HCT116 (cell line): ENCODE measurements at regions not wholly inside any gene's neighbourhood (a gene's known extent, or its start where the extent isn't known, plus 50 kb on each side); places are given as distances from the start of the nearest gene placed in this dataset.

Experiments used
- ATAC-seq: fragments of 200-7000 bp; cut with Tn5 transposase; 2 replicates; pipeline ENCODE4 v1.9.1; 2020; ENCODE audit warnings: mild to moderate bottlenecking, moderate library complexity
- BruUV-seq: library from RNA; stranded (reverse); fragments of 400-500 nt; replicated peaks from 2 replicates; lab custom pipeline; 2021; lab: Mats Ljungman, UMichigan
- CTCF ChIA-PET: fragments of 300-600 bp; sonication (Branson Sonifier 250); formaldehyde crosslinking; loops from one replicate; lab custom pipeline; 2021; ENCODE audit warnings: antibody characterized with exemption; lab: Charles Lee
- POLR2A ChIA-PET: fragments of 300-600, 350-600 bp; sonication (Branson Sonifier 250); formaldehyde crosslinking; loops from one replicate; lab custom pipeline; 2021; ENCODE audit warnings: antibody characterized with exemption; lab: Charles Lee
- RAD21 ChIA-PET, 2 experiments: fragments of 300-600 bp; sonication (Branson Sonifier 250); formaldehyde crosslinking; loops; one replicate each; lab custom pipeline; 2023; ENCODE audit warnings: low total read pairs in 2 of 2; ENCODE audit not compliant: uncharacterized antibody in 2 of 2, unreplicated experiment in 2 of 2, low non-redundant PET in 1 of 2; lab: Charles Lee
- DNase-seq: peaks from one replicate; pipeline ENCODE4 v3.0.0-alpha.2; 2010; ENCODE audit warnings: low read depth, low spot score
- H2AFZ ChIP-seq: fragments of 200-600 bp; shearing (Covaris generic), sonication (generic); 2 replicates; pipeline ENCODE4 v1.6.1; 2017; ENCODE audit warnings: low read depth, mixed run types, mixed read lengths, antibody characterized with exemption, low read length; ENCODE audit not compliant: poor library complexity, severe bottlenecking
- H3K27ac ChIP-seq: 2 replicates; pipeline ENCODE4 v1.5.1; 2012; ENCODE audit warnings: low read depth, low read length
- H3K27me3 ChIP-seq: fragments of 200-600 bp; sonication (generic); 2 replicates; pipeline ENCODE4 v1.6.1; 2016; ENCODE audit warnings: mixed run types, low read length, mixed read lengths; ENCODE audit not compliant: insufficient read depth
- H3K36me3 ChIP-seq, 2 experiments: fragments of 200-500 bp in 1 of 2; fragments of 200-600 bp in 1 of 2; sonication (Bioruptor generic) in 1 of 2; sonication (generic) in 1 of 2; 2 replicates each; pipeline versions ENCODE4 v1.5.1 to v1.6.1; 2014 to 2016; ENCODE audit warnings: low read length in 2 of 2, inconsistent platforms in 1 of 2, mixed read lengths in 1 of 2, mixed run types in 1 of 2; ENCODE audit not compliant: insufficient read depth in 2 of 2, control insufficient read depth in 1 of 2
- H3K4me1 ChIP-seq, 2 experiments: fragments of 200-600 bp in 1 of 2; sonication (generic) in 1 of 2; 2 replicates each; pipeline versions ENCODE4 v1.5.1 to v1.6.1; 2012 to 2017; ENCODE audit warnings: low read length in 2 of 2, inconsistent platforms in 1 of 2, mild to moderate bottlenecking in 1 of 2, mixed read lengths in 1 of 2, mixed run types in 1 of 2, moderate library complexity in 1 of 2; ENCODE audit not compliant: insufficient read depth in 2 of 2, control insufficient read depth in 1 of 2
- H3K4me2 ChIP-seq: fragments of 200-600 bp; sonication (generic); 2 replicates; pipeline ENCODE4 v1.6.1; 2017; ENCODE audit warnings: mixed run types, low read length, mixed read lengths
- H3K4me3 ChIP-seq, 2 experiments: fragments of 200-600 bp in 1 of 2; sonication (generic) in 1 of 2; replicated peaks in 1 of 2; 2 replicates each; pipeline ENCODE4 v1.5.1; 2011 to 2016; ENCODE audit warnings: low read length in 2 of 2, control low read depth in 1 of 2, low read depth in 1 of 2, mild to moderate bottlenecking in 1 of 2, mixed read lengths in 1 of 2, mixed run types in 1 of 2
- H3K79me2 ChIP-seq: fragments of 200-600 bp; sonication (generic); 2 replicates; pipeline ENCODE4 v1.6.1; 2017; ENCODE audit warnings: mild to moderate bottlenecking, mixed run types, low read length, moderate library complexity, mixed read lengths; ENCODE audit not compliant: insufficient read depth
- H3K9ac ChIP-seq: fragments of 200-600 bp; sonication (generic); 2 replicates; pipeline ENCODE4 v1.6.1; 2016; ENCODE audit warnings: low read length, mixed read lengths
- H3K9me2 ChIP-seq: fragments of 200-600 bp; sonication (generic), shearing (Covaris generic); 2 replicates; pipeline ENCODE4 v1.6.1; 2017; ENCODE audit warnings: mixed run types, mild to moderate bottlenecking, moderate library complexity; ENCODE audit not compliant: insufficient read depth
- H3K9me3 ChIP-seq, 2 experiments: fragments of 200-500 bp in 1 of 2; fragments of 200-600 bp in 1 of 2; sonication (Bioruptor generic) in 1 of 2; sonication (generic) in 1 of 2; 2 replicates each; pipeline ENCODE4 v1.6.1; 2014 to 2017; ENCODE audit warnings: low read length in 2 of 2, mixed read lengths in 2 of 2, inconsistent platforms in 1 of 2, low read depth in 1 of 2, mild to moderate bottlenecking in 1 of 2, mixed run types in 1 of 2, moderate library complexity in 1 of 2; ENCODE audit not compliant: control insufficient read depth in 1 of 2, insufficient read depth in 1 of 2
- H4K20me1 ChIP-seq: fragments of 200-600 bp; sonication (generic), shearing (Covaris generic); 2 replicates; pipeline ENCODE4 v1.6.1; 2017; ENCODE audit warnings: mixed run types, mild to moderate bottlenecking, moderate library complexity; ENCODE audit not compliant: insufficient read depth
- ATF3 ChIP-seq: IDR thresholded peaks from 2 replicates; pipeline ENCODE4 v1.6.1; 2012
- ELF1 ChIP-seq: IDR thresholded peaks from 2 replicates; pipeline ENCODE4 v1.6.1; 2012; ENCODE audit warnings: low read depth, borderline replicate concordance
- EZH2 ChIP-seq: fragments of 200-600 bp; sonication (generic); IDR thresholded peaks from 2 replicates; pipeline ENCODE4 v1.6.1; 2017; ENCODE audit warnings: antibody characterized with exemption, mixed run types
- JUND ChIP-seq: IDR thresholded peaks from 2 replicates; pipeline ENCODE4 v1.6.1; 2012
- POLR2AphosphoS5 ChIP-seq: IDR thresholded peaks from 2 replicates; pipeline ENCODE4 v1.6.1; 2011; ENCODE audit warnings: mild to moderate bottlenecking, low read depth, low read length, moderate library complexity
- RAD21 ChIP-seq: IDR thresholded peaks from 2 replicates; pipeline ENCODE4 v1.6.1; 2012; ENCODE audit warnings: low read depth, mild to moderate bottlenecking
- SRF ChIP-seq: IDR thresholded peaks from 2 replicates; pipeline ENCODE4 v1.6.1; 2012; ENCODE audit warnings: low read depth
- YY1 ChIP-seq: IDR thresholded peaks from 2 replicates; pipeline ENCODE4 v1.6.1; 2011; ENCODE audit warnings: low read length, low read depth, moderate library complexity, mild to moderate bottlenecking; ENCODE audit not compliant: insufficient replicate concordance; ENCODE audit errors: extremely low read depth
- ZNF274 ChIP-seq: fragments of 200-500 bp; sonication (Bioruptor generic); IDR thresholded peaks from 2 replicates; pipeline ENCODE4 v1.6.1; 2014; ENCODE audit warnings: mild to moderate bottlenecking, low read depth, low read length, inconsistent platforms
- intact Hi-C: fragments of 100-400 bp; cut with micrococcal nuclease; formaldehyde crosslinking; loops from 2 replicates; pipeline ENCODE4 v1.10.0; 2022

DNA sequence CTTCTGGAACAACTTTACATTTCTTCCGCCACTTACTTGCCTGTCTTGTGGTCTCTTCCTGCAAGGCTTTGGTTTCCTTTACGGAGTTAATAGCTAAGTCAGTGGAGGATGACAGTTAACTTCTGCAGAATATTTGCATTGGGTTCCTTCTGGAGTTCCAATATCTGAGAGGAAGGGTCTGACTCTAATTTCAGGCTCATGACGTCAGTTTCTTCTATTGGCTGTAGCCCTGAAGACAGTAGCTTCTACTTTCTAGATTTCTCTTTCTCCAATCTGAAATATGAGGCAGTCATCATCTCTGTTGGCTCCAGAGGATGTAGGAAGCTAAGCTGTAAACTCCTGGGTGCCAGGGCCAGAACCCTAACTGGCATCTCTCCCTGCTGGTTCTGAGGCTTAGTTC lies 76.7 kb downstream of the FRMPD3 start:
- H3K9ac ChIP-seq, result no peak overlapping the region
- H3K9me2 ChIP-seq, result no peaks in the 10 kb centered on the region
- H3K4me3 ChIP-seq, result no peak overlapping the region
- DNase-seq (no peak), ATAC-seq (no peak)
- ChIA-PET RAD21 (no interaction called here), POLR2A (no interaction called here), CTCF (no interaction called here)
- no peaks in the 10 kb centered on the region for H3K36me3 ChIP-seq
- no peak overlapping the region for H2AFZ ChIP-seq
- H3K27me3 ChIP-seq, result no peaks in the 10 kb centered on the region
- no peak overlapping the region for H3K27ac ChIP-seq
- H3K9me3 ChIP-seq, result no peaks in the 10 kb centered on the region
- TF ChIP-seq ATF3, result no peak
- no peak for TF ChIP-seq ELF1
- no peak for TF ChIP-seq SRF
- TF ChIP-seq JUND, result no peak
- TF ChIP-seq, all 23 proteins: peak for 0
- no peaks in the 10 kb centered on the region for H3K4me1 ChIP-seq
- no peaks in the 10 kb centered on the region for H4K20me1 ChIP-seq
- no peaks in the 10 kb centered on the region for H3K79me2 ChIP-seq
- H3K4me2 ChIP-seq, result no peak overlapping the region
- intact Hi-C loops, result no loop called here
- BruUV-seq, result no TSS peak

- H3K36me3 ChIP-seq, result no peaks in the 10 kb centered on the region
- H3K27me3 ChIP-seq, result no peaks in the 10 kb centered on the region
- H4K20me1 ChIP-seq, result no peaks in the 10 kb centered on the region
- H3K4me2 ChIP-seq, result no peak overlapping the region
- RAD21 ChIA-PET, result no interaction called here
- H3K27ac ChIP-seq, result no peak overlapping the region
- no peaks in the 10 kb centered on the region for H3K9me2 ChIP-seq
- POLR2A ChIA-PET, result no interaction called here
- ATAC-seq, result no peak
- intact Hi-C loops, result no loop called here
- H3K4me1 ChIP-seq, result no peaks in the 10 kb centered on the region
- BruUV-seq, result no TSS peak
- H3K79me2 ChIP-seq, result no peaks in the 10 kb centered on the region
- no peak for TF ChIP-seq EZH2
- TF ChIP-seq POLR2AphosphoS5, result no peak
- TF ChIP-seq ZNF274, result no peak
- TF ChIP-seq YY1, result no peak
- no peak for TF ChIP-seq ELF1
- no peak for TF ChIP-seq RAD21
- no peak for TF ChIP-seq SRF
- TF ChIP-seq, all 23 proteins: peak for 0
- H3K9ac ChIP-seq, result no peak overlapping the region
- CTCF ChIA-PET, result no interaction called here
- H3K9me3 ChIP-seq, result no peaks in the 10 kb centered on the region
- DNase-seq, result no peak
- no peak overlapping the region for H3K4me3 ChIP-seq
- H2AFZ ChIP-seq, result no peak overlapping the region
Observed at GRCh38 chrX:107530141-107530540, 80.7 kb downstream of the FRMPD3 start.
